HepG2 (cell line): ENCODE measurements at regions not wholly inside any gene's neighbourhood (a gene's known extent, or its start where the extent isn't known, plus 50 kb on each side); places are given as distances from the start of the nearest gene placed in this dataset.

ENCODE experiments used
- ATAC-seq: fragments of 200-7000 bp; cut with Tn5 transposase; 3 replicates; pipeline ENCODE4 v1.9.1; 2020; ENCODE audit warnings: mild to moderate bottlenecking, moderate library complexity
- BruUV-seq: library from RNA; stranded (reverse); fragments of 400-500 nt; replicated peaks from 2 replicates; lab custom pipeline; 2021; lab: Mats Ljungman, UMichigan
- CTCF ChIA-PET: fragments of 300-600 bp; formaldehyde crosslinking; extraction: SDS; loops from one replicate; lab custom pipeline; 2021; ENCODE audit warnings: low total read pairs, inconsistent platforms, low intra/inter-chr PET ratio; lab: Yijun Ruan, JAX
- POLR2A ChIA-PET: fragments of 350-600 bp; sonication (Branson Sonifier 250); formaldehyde crosslinking; loops from one replicate; lab custom pipeline; 2020; ENCODE audit warnings: antibody characterized with exemption, inconsistent platforms; lab: Yijun Ruan, JAX
- DNase-seq: peaks from one replicate; pipeline ENCODE4 v3.0.0-alpha.2; 2015; ENCODE audit warnings: low spot score
- FAIRE-seq: peaks from 3 replicates; lab custom pipeline; 2011; peaks lifted over from hg19 to GRCh38; lab: Jason Lieb, UNC
- H2AFZ ChIP-seq: one replicate; pipeline ENCODE4 v1.6.1; 2011; ENCODE audit warnings: low read length, inconsistent platforms
- H3K27ac ChIP-seq: fragments of 300-600 bp; 3 replicates; pipeline ENCODE4 v1.8.0; 2011; ENCODE audit warnings: mixed run types, mild to moderate bottlenecking, mixed read lengths, low read length, inconsistent platforms; ENCODE audit not compliant: insufficient read depth; ENCODE audit errors: extremely low read length
- H3K27me3 ChIP-seq, 2 experiments: fragments of 200-600 bp in 1 of 2; 2 replicates in 1 of 2; 3 replicates in 1 of 2; pipeline versions ENCODE4 v1.6.0 to v1.8.0; 2011; ENCODE audit warnings: low read length in 2 of 2, mild to moderate bottlenecking in 2 of 2, moderate library complexity in 2 of 2, inconsistent platforms in 1 of 2; ENCODE audit not compliant: insufficient read depth in 2 of 2, control insufficient read depth in 1 of 2
- H3K36me3 ChIP-seq, 2 experiments: fragments of 200-600 bp in 1 of 2; replicated peaks in 1 of 2; 2 replicates in 1 of 2; 3 replicates in 1 of 2; pipeline versions ENCODE4 v1.5.1 to v1.8.0; 2011; ENCODE audit warnings: low read length in 2 of 2, inconsistent platforms in 1 of 2; ENCODE audit not compliant: insufficient read depth in 2 of 2, control insufficient read depth in 1 of 2
- H3K4me1 ChIP-seq: 2 replicates; pipeline ENCODE4 v1.5.1; 2012; ENCODE audit warnings: low read length, inconsistent platforms; ENCODE audit not compliant: insufficient read depth
- H3K4me2 ChIP-seq: 2 replicates; pipeline ENCODE4 v1.6.0; 2011; ENCODE audit warnings: low read depth, low read length, inconsistent platforms
- H3K4me3 ChIP-seq, 3 experiments: fragments of 200-600 bp in 1 of 3; sonication (generic), shearing (Covaris generic) in 1 of 3; replicated peaks in 1 of 3; 2 replicates each; pipeline ENCODE4 v1.5.1; 2011 to 2016; ENCODE audit warnings: low read length in 3 of 3, inconsistent platforms in 2 of 3, low read depth in 2 of 3, mild to moderate bottlenecking in 2 of 3, control low read depth in 1 of 3, mixed read lengths in 1 of 3; ENCODE audit not compliant: insufficient read depth in 1 of 3
- H3K79me2 ChIP-seq: one replicate; pipeline ENCODE4 v1.6.1; 2011; ENCODE audit warnings: low read length, inconsistent platforms; ENCODE audit not compliant: insufficient read depth
- H3K9ac ChIP-seq: 2 replicates; pipeline ENCODE4 v1.6.0; 2011; ENCODE audit warnings: mild to moderate bottlenecking, low read depth, low read length, inconsistent platforms; ENCODE audit not compliant: insufficient read depth
- H3K9me3 ChIP-seq: 2 replicates; pipeline ENCODE4 v1.5.1; 2012; ENCODE audit warnings: mild to moderate bottlenecking, low read length
- H4K20me1 ChIP-seq: 2 replicates; pipeline ENCODE4 v1.6.0; 2011; ENCODE audit warnings: inconsistent platforms, mild to moderate bottlenecking, low read length, moderate library complexity; ENCODE audit not compliant: insufficient read depth
- ATF7 ChIP-seq, 2 experiments: fragments of 450-650 bp in 1 of 2; sonication (generic) in 1 of 2; formaldehyde crosslinking in 1 of 2; IDR thresholded peaks; 2 replicates each; pipeline versions ENCODE4 v1.4.0 to v1.6.1; 2016 to 2020; ENCODE audit warnings: antibody characterized with exemption in 1 of 2, mild to moderate bottlenecking in 1 of 2, missing genetic modification reagents in 1 of 2
- CREB1 ChIP-seq, 2 experiments: fragments of 450-650 bp in 1 of 2; IDR thresholded peaks; 2 replicates each; pipeline ENCODE4 v1.6.1; 2016 to 2017; ENCODE audit warnings: control low read depth in 1 of 2, mild to moderate bottlenecking in 1 of 2, missing compliant biosample characterization in 1 of 2, missing genetic modification characterization in 1 of 2
- EP300 ChIP-seq, 3 experiments: sonication (generic) in 1 of 3; formaldehyde crosslinking in 1 of 3; IDR thresholded peaks; 2 replicates each; pipeline versions ENCODE4 v1.5.1 to v1.6.1; 2011 to 2020; ENCODE audit warnings: low read depth in 2 of 3, low read length in 2 of 3, borderline replicate concordance in 1 of 3, improper control_type of control experiment in 1 of 3, mild to moderate bottlenecking in 1 of 3, missing genetic modification reagents in 1 of 3, moderate library complexity in 1 of 3
- HNF1B ChIP-seq: sonication (generic); formaldehyde crosslinking; IDR thresholded peaks from 2 replicates; pipeline ENCODE4 v1.5.1; 2020; ENCODE audit warnings: mild to moderate bottlenecking, moderate library complexity, missing genetic modification reagents
- PLRG1 ChIP-seq: fragments of 450-650 bp; conservative IDR thresholded peaks from 2 replicates; pipeline ENCODE4 v1.6.1; 2016
- SCMH1 ChIP-seq: sonication (generic); formaldehyde crosslinking; IDR thresholded peaks from 2 replicates; pipeline ENCODE4 v1.9.0; 2021; ENCODE audit warnings: missing genetic modification reagents, mild to moderate bottlenecking, borderline replicate concordance
- SIN3A ChIP-seq: IDR thresholded peaks from 2 replicates; pipeline ENCODE4 v1.6.1; 2011; ENCODE audit warnings: low read depth, mild to moderate bottlenecking, control low read depth, low read length, borderline replicate concordance
- TP53 ChIP-seq: sonication (generic); formaldehyde crosslinking; conservative IDR thresholded peaks from 2 replicates; pipeline ENCODE4 v1.4.0; 2020; ENCODE audit warnings: missing genetic modification reagents
- ZNF138 ChIP-seq: sonication (generic); formaldehyde crosslinking; IDR thresholded peaks from 2 replicates; pipeline ENCODE4 v1.5.0; 2020; ENCODE audit warnings: mild to moderate bottlenecking, low read depth, missing genetic modification reagents
- ZNF441 ChIP-seq: sonication (generic); formaldehyde crosslinking; IDR thresholded peaks from 2 replicates; pipeline ENCODE4 v1.7.0; 2021; ENCODE audit warnings: missing genetic modification reagents, borderline replicate concordance
- ZNF484 ChIP-seq: sonication (generic); formaldehyde crosslinking; IDR thresholded peaks from 2 replicates; pipeline ENCODE4 v1.5.1; 2020; ENCODE audit warnings: mild to moderate bottlenecking, low read depth, missing genetic modification reagents, borderline replicate concordance
- ZNF557 ChIP-seq: sonication (generic); formaldehyde crosslinking; IDR thresholded peaks from 2 replicates; pipeline ENCODE4 v1.4.0; 2020; ENCODE audit warnings: missing genetic modification reagents
- ZNF761 ChIP-seq: sonication (generic); formaldehyde crosslinking; conservative IDR thresholded peaks from 2 replicates; pipeline ENCODE4 v1.4.0; 2020; ENCODE audit warnings: mild to moderate bottlenecking, missing genetic modification reagents
- ZSCAN9 ChIP-seq: IDR thresholded peaks from 2 replicates; pipeline ENCODE4 v1.6.1; 2016; ENCODE audit warnings: borderline replicate concordance
- WGBS: methylation state at CpG from one replicate; pipeline ENCODE4 v1.1.6; 2017; ENCODE audit warnings: low lambda C conversion rate; 5-methylcytosine and 5-hydroxymethylcytosine counted together
- in situ Hi-C: cut with HindIII; loops from 2 replicates; pipeline ENCODE4 v1.10.0; 2017; ENCODE audit warnings: low pct_unique_long_range_greater_than_20kb; ENCODE audit not compliant: extremely low pct_ligation_motif_present
- intact Hi-C: fragments of 100-400 bp; cut with micrococcal nuclease; formaldehyde crosslinking; loops from one replicate; pipeline ENCODE4 v1.10.0; 2022; ENCODE audit not compliant: unreplicated experiment

GRCh38 chr12:126428769-126429168 is 1363.5 kb downstream of the AACS start:
- Histone ChIP-seq H3K36me3 (no peaks in the 10 kb centered on the region), H3K9me3 (peaks cover 93% of the 10 kb centered on the region), H3K4me3 (no peak overlapping the region), H3K4me2 (no peak overlapping the region), H3K79me2 (no peaks in the 10 kb centered on the region), H4K20me1 (no peaks in the 10 kb centered on the region), H3K9ac (no peak overlapping the region), H3K27me3 (no peaks in the 10 kb centered on the region), H3K4me1 (no peaks in the 10 kb centered on the region), H3K27ac (no peak overlapping the region), H2AFZ (no peak overlapping the region)
- BruUV-seq: no TSS peak
- POLR2A ChIA-PET: no interaction called here
- 3% methylated on average over 5 of the region's 5 CpGs for WGBS
- ATAC-seq (no peak), DNase-seq (no peak), FAIRE-seq (no peak)
- intact Hi-C loops (no loop called here), in situ Hi-C loops (no loop called here)
- CTCF ChIA-PET: no interaction called here
- TF ChIP-seq CREB1 (IDR thresholded peaks at IDR 0.05): peak; percentile 94
- TF ChIP-seq CREB1 (CRISPR knock-in tag; IDR thresholded peaks at IDR 0.05): no peak
- no peak for TF ChIP-seq ZNF484 (CRISPR knock-in tag)
- peak; percentile 97 for TF ChIP-seq ATF7 (IDR thresholded peaks at IDR 0.05)
- no peak for TF ChIP-seq ATF7 (CRISPR knock-in tag; IDR thresholded peaks at IDR 0.05)
- TF ChIP-seq ZNF138 (CRISPR knock-in tag): no peak

GRCh38 chr12:126430921-126431320 is 1365.7 kb downstream of the AACS start:
- no peaks in the 10 kb centered on the region for H3K4me1 ChIP-seq
- no peak for DNase-seq
- H3K36me3 ChIP-seq: no peaks in the 10 kb centered on the region
- no peak overlapping the region for H2AFZ ChIP-seq
- no peak for ATAC-seq
- H3K9me3 ChIP-seq: peaks cover 93% of the 10 kb centered on the region
- intact Hi-C loops: no loop called here
- CTCF ChIA-PET: no interaction called here
- H3K4me2 ChIP-seq: no peak overlapping the region
- in situ Hi-C loops: no loop called here
- H3K9ac ChIP-seq: no peak overlapping the region
- no peak for TF ChIP-seq ZSCAN9
- TF ChIP-seq EP300 (IDR thresholded peaks at IDR 0.05; ENCODE audit: low read depth in 2 of 2, low read length in 2 of 2): no peak
- TF ChIP-seq EP300 (CRISPR knock-in tag; IDR thresholded peaks at IDR 0.05; ENCODE audit: borderline replicate concordance): no peak
- no peak for TF ChIP-seq TP53 (CRISPR knock-in tag)
- TF ChIP-seq PLRG1: no peak
- no peak for TF ChIP-seq ZNF761 (CRISPR knock-in tag)
- TF ChIP-seq HNF1B (CRISPR knock-in tag): no peak
- TF ChIP-seq SCMH1 (CRISPR knock-in tag): no peak
- no peak for TF ChIP-seq SIN3A
- no peak for TF ChIP-seq ZNF441 (CRISPR knock-in tag)
- TF ChIP-seq ZNF557 (CRISPR knock-in tag): no peak
- TF ChIP-seq, all 625 proteins: peak for 0
- FAIRE-seq: no peak
- Histone ChIP-seq H3K79me2 (no peaks in the 10 kb centered on the region), H3K27me3 (no peaks in the 10 kb centered on the region), H4K20me1 (no peaks in the 10 kb centered on the region), H3K4me3 (no peak overlapping the region), H3K27ac (no peak overlapping the region)
- no TSS peak for BruUV-seq
- WGBS: 0% methylated on average over 2 of the region's 2 CpGs
- POLR2A ChIA-PET: no interaction called here
